NCI-H2196 treated with DMSO at 0.1 percent for 48 hours (cell line): ENCODE measurements at regions not wholly inside any gene's neighbourhood (a gene's known extent, or its start where the extent isn't known, plus 50 kb on each side); places are given as distances from the start of the nearest gene placed in this dataset.

ENCODE experiments used
- DNase-seq: peaks from one replicate; lab custom pipeline; 2025; ENCODE audit not compliant: unreplicated experiment; lab: John Stamatoyannopoulos, UW

GRCh38 chr2:120496759-120497158, 150.8 kb downstream of the INHBB start:
- no peak for DNase-seq

- DNase-seq, result no peak
Observed at GRCh38 chr2:120497261-120497977, 151.5 kb downstream of the INHBB start.

GRCh38 chr2:120498121-120498520, 152.2 kb downstream of the INHBB start:
- DNase-seq, result no peak

GRCh38 chr2:120498576-120499394, 152.8 kb downstream of the INHBB start:
- DNase-seq, result no peak

GRCh38 chr2:120499784-120500495, 154.0 kb downstream of the INHBB start:
- no peak for DNase-seq

- no peak for DNase-seq
Observed at GRCh38 chr2:120501591-120501990, 155.7 kb downstream of the INHBB start.

- no peak for DNase-seq
Observed at GRCh38 chr2:120502357-120502756, 156.4 kb downstream of the INHBB start.

- DNase-seq, result no peak
Observed at GRCh38 chr2:120502761-120503160, 156.8 kb downstream of the INHBB start.

- no peak for DNase-seq
Observed at GRCh38 chr2:120503206-120503792, 157.4 kb downstream of the INHBB start.

- DNase-seq, result no peak
Observed at GRCh38 chr2:120503793-120504571, 158.0 kb downstream of the INHBB start.

GRCh38 chr2:120504936-120505705, 159.2 kb downstream of the INHBB start:
- no peak for DNase-seq

GRCh38 chr2:120508567-120509041, 162.7 kb downstream of the INHBB start:
- DNase-seq, result no peak

GRCh38 chr2:120509213-120509815, 163.4 kb downstream of the INHBB start:
- no peak for DNase-seq

GRCh38 chr2:120509991-120510735, 164.2 kb downstream of the INHBB start:
- DNase-seq, result no peak

- no peak for DNase-seq
Observed at GRCh38 chr2:120510751-120511395, 164.9 kb downstream of the INHBB start.

GRCh38 chr2:120511536-120511935, 165.6 kb downstream of the INHBB start:
- DNase-seq, result no peak

GRCh38 chr2:120511947-120512710, 166.2 kb downstream of the INHBB start:
- no peak for DNase-seq
